ENCODE measurements at regions not wholly inside any gene's neighbourhood (a gene's known extent, or its start where the extent isn't known, plus 50 kb on each side); places are given as distances from the start of the nearest gene placed in this dataset.
"Not testable (repeated sequence)": the region's sequence is repeated elsewhere in the genome, so short reads cannot be mapped to it uniquely, and the experiment has no call there.

- H3K4me3 ChIP-seq, result peak overlapping the region in 1 of 2 donors; percentile 12
Observed at GRCh38 chr4:86508436-86508835, 85.7 kb upstream of the PTPN13 start.

GRCh38 chr4:86511590-86511989 is 82.5 kb upstream of the PTPN13 start:
- no peaks in the 10 kb centered on the region for H3K27me3 ChIP-seq
- H3K9me3 ChIP-seq, result peaks cover 0 to 4% of the 10 kb centered on the region in 2 donors
- H3K4me1 ChIP-seq, result peaks cover 0 to 4% of the 10 kb centered on the region in 2 donors
- no peak for DNase-seq (ENCODE audit: low spot score)
- TF ChIP-seq CTCF (IDR thresholded peaks at IDR 0.05), result no peak
- H3K4me3 ChIP-seq, result no peak overlapping the region
- H3K27ac ChIP-seq, result no peak overlapping the region
- no peaks in the 10 kb centered on the region for H3K36me3 ChIP-seq

More at GRCh38 chr4:86508436-86508835, 85.7 kb upstream of the PTPN13 start:
- H3K27ac ChIP-seq, result no peak overlapping the region
- TF ChIP-seq CTCF (IDR thresholded peaks at IDR 0.05), result no peak
- H3K4me1 ChIP-seq, result peaks cover 0 to 4% of the 10 kb centered on the region in 2 donors
- H3K9me3 ChIP-seq, result no peaks in the 10 kb centered on the region
- H3K27me3 ChIP-seq, result no peaks in the 10 kb centered on the region
- no peak for DNase-seq (ENCODE audit: low spot score)
- H3K36me3 ChIP-seq, result no peaks in the 10 kb centered on the region

GRCh38 chr4:86512631-86513030 is 81.5 kb upstream of the PTPN13 start:
- TF ChIP-seq CTCF (IDR thresholded peaks at IDR 0.05), result no peak
- H3K9me3 ChIP-seq, result peaks cover 0 to 5% of the 10 kb centered on the region in 2 donors
- no peak for DNase-seq (ENCODE audit: low spot score)

DNA sequence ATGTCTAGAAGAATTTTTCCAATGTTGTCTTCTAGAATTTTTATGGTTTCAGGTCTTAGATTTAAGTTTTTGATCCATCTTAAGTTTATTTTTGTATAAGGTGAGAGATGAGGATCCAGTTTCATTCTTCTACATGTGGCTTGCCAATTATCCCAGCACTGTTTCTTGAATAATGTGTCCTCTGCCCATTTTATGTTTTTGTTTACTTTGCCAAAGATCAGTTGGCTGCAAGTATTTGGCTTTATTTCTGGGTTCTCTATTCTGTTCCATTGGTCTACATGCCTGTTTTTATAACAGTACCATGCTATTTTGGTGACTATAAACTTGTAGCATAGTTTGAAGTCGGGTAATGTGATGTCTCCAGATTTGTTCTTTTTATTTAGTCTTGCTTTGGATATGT is 78.2 kb upstream of the PTPN13 start:
- not testable (repeated sequence) for H3K4me3 ChIP-seq, H3K27ac ChIP-seq

More at GRCh38 chr4:86512631-86513030, 81.5 kb upstream of the PTPN13 start:
- H3K4me1 ChIP-seq, result peaks cover 0 to 4% of the 10 kb centered on the region in 2 donors
- no peaks in the 10 kb centered on the region for H3K36me3 ChIP-seq
- H3K27ac ChIP-seq, result no peak overlapping the region
- H3K27me3 ChIP-seq, result no peaks in the 10 kb centered on the region
- no peak overlapping the region for H3K4me3 ChIP-seq

DNA sequence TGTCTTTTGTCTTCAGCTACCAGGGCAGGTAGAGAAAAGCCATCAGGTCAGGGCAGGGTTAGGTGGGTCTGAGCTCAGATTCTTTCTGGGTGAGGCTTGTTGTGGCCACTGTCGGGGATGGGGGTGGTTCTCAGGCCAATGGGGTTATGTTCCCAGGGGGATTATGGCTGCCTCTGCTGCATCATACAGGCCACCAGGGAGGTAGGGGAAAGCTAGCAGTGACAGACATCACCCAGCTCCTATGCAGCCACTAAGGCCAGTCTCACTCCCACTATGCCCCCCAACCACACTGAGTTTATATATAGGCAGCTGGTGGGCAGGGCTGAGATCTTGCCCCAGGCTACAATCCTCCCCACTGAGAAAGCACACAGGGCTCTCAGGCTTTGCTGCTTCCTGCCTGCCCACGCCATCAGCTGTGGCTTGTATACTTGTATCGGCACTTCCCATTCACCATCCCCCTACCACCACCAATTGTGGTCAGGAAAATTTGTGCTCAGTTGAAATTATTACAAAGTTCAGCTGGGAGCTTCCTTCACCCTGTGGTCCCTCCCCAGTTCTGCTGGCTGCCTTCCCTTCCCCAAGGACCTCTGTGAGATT is 72.6 kb upstream of the PTPN13 start:
- Histone ChIP-seq H3K4me1 (no peaks in the 10 kb centered on the region), H3K27ac (no peak overlapping the region), H3K4me3 (no peak overlapping the region), H3K27me3 (no peaks in the 10 kb centered on the region), H3K36me3 (no peaks in the 10 kb centered on the region), H3K9me3 (peaks cover 0 to 31% of the 10 kb centered on the region in 2 donors)
- DNase-seq (ENCODE audit: low spot score), result no peak
- TF ChIP-seq CTCF (IDR thresholded peaks at IDR 0.05), result no peak

More for the DNA sequence above, 78.2 kb upstream of the PTPN13 start:
- peaks cover 0 to 28% of the 10 kb centered on the region in 2 donors for H3K9me3 ChIP-seq
- not testable (repeated sequence) for H3K27me3 ChIP-seq; DNase-seq (ENCODE audit: low spot score); H3K36me3 ChIP-seq; H3K4me1 ChIP-seq

- Histone ChIP-seq H3K36me3 (no peaks in the 10 kb centered on the region), H3K9me3 (peaks cover 0 to 28% of the 10 kb centered on the region in 2 donors), H3K4me1 (no peaks in the 10 kb centered on the region), H3K27me3 (no peaks in the 10 kb centered on the region), H3K4me3 (no peak overlapping the region), H3K27ac (no peak overlapping the region)
- TF ChIP-seq CTCF (IDR thresholded peaks at IDR 0.05), result peak in 1 of 2 donors; percentile 25
- DNase-seq (ENCODE audit: low spot score), result no peak
Observed at GRCh38 chr4:86522349-86522748, 71.8 kb upstream of the PTPN13 start.

Measured in right atrium auricular region (tissue), 2 donors.